ENCODE measurements at regions not wholly inside any gene's neighbourhood (a gene's known extent, or its start where the extent isn't known, plus 50 kb on each side); places are given as distances from the start of the nearest gene placed in this dataset.

DNA sequence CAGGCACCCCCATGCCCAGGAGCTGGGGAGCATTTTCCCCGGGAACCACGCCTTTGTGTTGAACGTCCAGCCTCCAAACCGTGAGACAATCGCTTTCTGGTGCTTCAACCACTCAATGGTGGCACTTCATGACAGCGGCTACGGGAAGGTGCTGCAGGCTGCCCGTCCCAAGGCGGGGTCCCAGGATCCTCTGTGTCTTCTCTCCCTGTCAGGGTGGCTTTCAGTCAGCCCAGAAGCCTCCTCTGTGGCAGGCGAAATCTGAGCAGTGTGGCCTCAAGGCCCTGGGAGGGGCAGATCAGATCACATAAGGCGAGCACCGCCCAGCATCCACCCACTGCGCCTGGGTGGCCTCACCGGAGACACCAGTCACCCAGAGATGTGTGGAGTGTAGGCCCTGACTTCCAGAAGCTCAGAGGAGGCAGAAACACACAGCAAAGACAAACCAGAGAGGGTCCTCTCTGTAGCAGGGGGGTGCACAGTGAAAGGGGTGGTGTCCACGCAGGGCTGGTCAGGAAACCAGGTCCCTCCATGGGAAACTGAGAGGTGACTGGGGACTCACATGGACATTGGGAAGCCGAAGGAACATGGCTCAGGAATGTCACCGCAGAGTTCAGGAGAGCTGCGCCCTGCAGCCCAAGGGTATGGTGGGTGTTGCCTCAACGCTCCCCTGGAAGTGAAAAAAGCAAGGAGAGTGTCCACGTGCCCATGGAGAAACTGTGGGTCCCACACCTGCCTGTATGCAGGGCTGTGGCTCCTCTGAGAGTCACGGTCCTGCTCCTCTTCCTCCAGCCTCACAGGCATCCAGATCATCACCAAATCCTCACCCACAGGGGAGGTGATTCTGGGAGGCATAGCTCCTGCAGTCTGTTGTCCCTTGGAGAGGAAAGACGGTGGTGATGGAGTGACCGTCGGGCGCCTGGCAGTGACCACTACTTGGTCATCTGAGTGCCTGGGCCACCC is 1420.7 kb downstream of the TBC1D22A start:
- TF ChIP-seq, protein P1, sequence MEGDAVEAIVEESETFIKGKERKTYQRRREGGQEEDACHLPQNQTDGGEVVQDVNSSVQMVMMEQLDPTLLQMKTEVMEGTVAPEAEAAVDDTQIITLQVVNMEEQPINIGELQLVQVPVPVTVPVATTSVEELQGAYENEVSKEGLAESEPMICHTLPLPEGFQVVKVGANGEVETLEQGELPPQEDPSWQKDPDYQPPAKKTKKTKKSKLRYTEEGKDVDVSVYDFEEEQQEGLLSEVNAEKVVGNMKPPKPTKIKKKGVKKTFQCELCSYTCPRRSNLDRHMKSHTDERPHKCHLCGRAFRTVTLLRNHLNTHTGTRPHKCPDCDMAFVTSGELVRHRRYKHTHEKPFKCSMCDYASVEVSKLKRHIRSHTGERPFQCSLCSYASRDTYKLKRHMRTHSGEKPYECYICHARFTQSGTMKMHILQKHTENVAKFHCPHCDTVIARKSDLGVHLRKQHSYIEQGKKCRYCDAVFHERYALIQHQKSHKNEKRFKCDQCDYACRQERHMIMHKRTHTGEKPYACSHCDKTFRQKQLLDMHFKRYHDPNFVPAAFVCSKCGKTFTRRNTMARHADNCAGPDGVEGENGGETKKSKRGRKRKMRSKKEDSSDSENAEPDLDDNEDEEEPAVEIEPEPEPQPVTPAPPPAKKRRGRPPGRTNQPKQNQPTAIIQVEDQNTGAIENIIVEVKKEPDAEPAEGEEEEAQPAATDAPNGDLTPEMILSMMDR (IDR thresholded peaks at IDR 0.05; ENCODE audit: unreplicated experiment in 3 of 3): no peak
- H3K4me3 Mint-ChIP-seq: no peak overlapping the region
- H3K9me3 Mint-ChIP-seq: peaks cover 4% of the 10 kb centered on the region
- peaks cover 25% of the 10 kb centered on the region for H3K27me3 Mint-ChIP-seq (ENCODE audit: low read depth)
- H3K4me1 Mint-ChIP-seq: peaks cover 13% of the 10 kb centered on the region
- H3K36me3 Mint-ChIP-seq (ENCODE audit: low read depth): no peaks in the 10 kb centered on the region
- no peak overlapping the region for H3K27ac Mint-ChIP-seq

DNA sequence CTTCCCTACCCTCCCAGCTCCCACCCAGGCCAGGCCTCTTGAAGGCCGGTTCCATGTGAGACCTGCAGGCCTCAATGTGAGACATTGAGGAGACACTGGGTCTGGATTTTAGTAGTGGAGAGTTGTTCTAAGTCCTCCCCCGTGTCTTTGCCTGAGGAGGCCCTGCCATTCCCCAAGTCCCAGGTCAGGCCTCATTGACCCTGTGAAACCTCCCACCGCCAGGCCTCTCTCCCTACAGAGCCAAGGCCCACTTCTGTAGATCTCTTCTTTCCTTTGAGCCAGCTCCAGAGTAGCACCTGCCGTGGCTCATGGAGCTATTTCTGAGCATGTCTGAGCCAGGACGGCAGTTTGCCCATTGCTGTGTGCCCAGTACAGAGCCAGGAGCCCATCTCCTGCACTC is 1419.6 kb downstream of the TBC1D22A start:
- Mint-ChIP-seq H3K27ac (no peak overlapping the region), H3K9me3 (peaks cover 4% of the 10 kb centered on the region), H3K36me3 (ENCODE audit: low read depth) (no peaks in the 10 kb centered on the region), H3K27me3 (ENCODE audit: low read depth) (peaks cover 24% of the 10 kb centered on the region), H3K4me1 (peaks cover 12% of the 10 kb centered on the region), H3K4me3 (no peak overlapping the region)
- TF ChIP-seq, protein P1 (IDR thresholded peaks at IDR 0.05; ENCODE audit: unreplicated experiment in 3 of 3): no peak

- TF ChIP-seq, protein P1 (IDR thresholded peaks at IDR 0.05; ENCODE audit: unreplicated experiment in 3 of 3): no peak
- Mint-ChIP-seq H3K27ac (no peak overlapping the region), H3K27me3 (ENCODE audit: low read depth) (peaks cover 30% of the 10 kb centered on the region), H3K36me3 (ENCODE audit: low read depth) (no peaks in the 10 kb centered on the region), H3K9me3 (peaks cover 4% of the 10 kb centered on the region), H3K4me3 (no peak overlapping the region), H3K4me1 (peaks cover 6% of the 10 kb centered on the region)
Observed at GRCh38 chr22:48181263-48181955, 1419.0 kb downstream of the TBC1D22A start.

DNA sequence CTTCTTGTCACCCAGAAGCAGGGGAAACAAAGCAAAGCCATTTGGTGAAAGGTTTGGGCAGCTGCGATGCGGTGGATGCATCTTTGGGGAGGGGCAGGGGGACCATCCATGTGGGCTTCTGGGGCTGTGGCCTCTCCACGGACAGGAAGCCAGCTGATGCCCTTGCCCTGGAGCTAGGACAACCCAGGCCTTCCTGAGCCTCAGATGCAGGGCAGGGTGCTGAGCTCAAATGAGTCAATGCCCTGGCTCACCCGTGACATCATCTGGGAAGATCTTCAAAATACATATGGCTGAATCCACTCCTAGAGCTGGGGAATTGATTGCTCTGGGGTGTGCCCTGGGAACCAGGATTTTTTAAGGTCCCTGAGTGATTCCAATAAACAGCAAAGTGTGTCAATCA is 1418.2 kb downstream of the TBC1D22A start:
- TF ChIP-seq, protein P1 (IDR thresholded peaks at IDR 0.05; ENCODE audit: unreplicated experiment in 3 of 3): no peak
- Mint-ChIP-seq H3K27me3 (ENCODE audit: low read depth) (peaks cover 36% of the 10 kb centered on the region), H3K4me3 (no peak overlapping the region), H3K4me1 (no peaks in the 10 kb centered on the region), H3K36me3 (ENCODE audit: low read depth) (no peaks in the 10 kb centered on the region), H3K9me3 (peaks cover 4% of the 10 kb centered on the region), H3K27ac (no peak overlapping the region)

DNA sequence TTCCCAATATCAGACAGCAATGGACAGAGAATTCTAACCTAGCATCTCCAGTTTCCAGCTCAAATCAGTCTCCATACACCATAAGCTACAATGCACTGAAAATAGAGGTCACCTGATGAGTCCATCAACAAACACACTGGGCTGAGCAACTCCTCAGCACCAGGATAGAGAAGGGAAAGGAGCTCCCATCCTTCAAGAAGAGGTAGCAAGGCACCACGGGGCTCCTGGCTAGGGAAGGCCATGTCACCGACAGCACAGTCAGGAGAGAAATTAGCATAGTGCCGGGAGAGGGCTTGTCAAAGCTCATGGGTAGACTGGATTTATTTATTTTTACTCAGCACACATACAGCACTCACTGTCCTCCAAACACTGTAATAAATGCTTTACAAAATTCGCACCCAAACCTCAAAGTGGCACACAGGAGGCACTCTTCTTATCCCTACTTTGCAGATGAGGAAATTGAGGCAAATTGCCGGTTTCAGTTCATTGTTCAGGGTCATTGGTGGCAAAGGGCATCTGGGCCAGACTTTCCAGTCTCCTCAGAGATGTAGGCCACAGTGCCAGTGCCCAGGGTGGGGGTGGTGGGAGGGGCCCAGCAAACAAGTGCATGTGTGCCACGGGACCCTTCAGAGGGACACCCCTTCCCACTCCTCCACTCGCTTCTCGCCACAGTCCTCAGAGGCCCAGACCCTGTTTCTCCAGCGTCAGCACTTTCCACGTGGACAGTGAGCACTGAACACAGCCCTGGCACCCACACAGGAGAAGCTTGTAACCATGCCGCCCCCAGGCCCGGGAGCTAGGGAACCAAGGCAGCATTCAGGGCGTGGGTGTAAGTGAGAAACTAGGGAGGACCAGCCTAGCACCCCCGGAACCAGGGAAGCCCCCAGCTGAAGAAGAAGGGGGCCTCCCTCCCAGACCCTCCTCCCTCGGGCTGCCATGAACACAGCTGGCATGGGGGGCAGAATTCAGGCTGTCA is 1417.4 kb downstream of the TBC1D22A start:
- TF ChIP-seq, protein P1 (IDR thresholded peaks at IDR 0.05; ENCODE audit: unreplicated experiment in 3 of 3): no peak
- H3K9me3 Mint-ChIP-seq: peaks cover 4% of the 10 kb centered on the region
- peaks cover 44% of the 10 kb centered on the region for H3K27me3 Mint-ChIP-seq (ENCODE audit: low read depth)
- no peaks in the 10 kb centered on the region for H3K4me1 Mint-ChIP-seq
- H3K4me3 Mint-ChIP-seq: no peak overlapping the region
- no peaks in the 10 kb centered on the region for H3K36me3 Mint-ChIP-seq (ENCODE audit: low read depth)
- no peak overlapping the region for H3K27ac Mint-ChIP-seq

Data from nephron (organoid).